Endothelial cell of umbilical vein (primary cell): ENCODE measurements at regions not wholly inside any gene's neighbourhood (a gene's known extent, or its start where the extent isn't known, plus 50 kb on each side); places are given as distances from the start of the nearest gene placed in this dataset.

Experiments
- BruUV-seq: library from RNA; stranded (reverse); fragments of 400-500 nt; replicated peaks from 2 replicates; lab custom pipeline; 2021; lab: Mats Ljungman, UMichigan
- CTCF ChIA-PET: fragments of 300-600, 350-600 bp; sonication (Branson Sonifier 250); formaldehyde crosslinking; loops from one replicate; lab custom pipeline; 2021; ENCODE audit warnings: antibody characterized with exemption, inconsistent platforms; lab: Charles Lee
- POLR2A ChIA-PET: fragments of 300-600, 350-600 bp; sonication (Branson Sonifier 250); formaldehyde crosslinking; loops from one replicate; lab custom pipeline; 2021; ENCODE audit warnings: antibody characterized with exemption, inconsistent platforms; lab: Charles Lee
- DNase-seq: peaks from one replicate; pipeline ENCODE4 v3.0.0-alpha.2; 2011; ENCODE audit warnings: low read depth, low spot score
- FAIRE-seq: peaks from 2 replicates; lab custom pipeline; 2011; peaks lifted over from hg19 to GRCh38; lab: Jason Lieb, UNC
- H2AFZ ChIP-seq: 2 replicates; pipeline ENCODE4 v1.6.0; 2012; ENCODE audit warnings: low read depth, low read length, control low read depth, inconsistent platforms
- H3K27ac ChIP-seq: 2 replicates; pipeline ENCODE4 v1.5.1; 2011; ENCODE audit warnings: low read depth, mild to moderate bottlenecking, control low read depth, low read length, moderate library complexity; ENCODE audit not compliant: insufficient read depth
- H3K27me3 ChIP-seq, 2 experiments: 2 replicates each; pipeline versions ENCODE4 v1.6.0 to v1.6.1; 2011; ENCODE audit warnings: low read length in 2 of 2, mixed read lengths in 1 of 2; ENCODE audit not compliant: control insufficient read depth in 2 of 2, insufficient read depth in 2 of 2
- H3K36me3 ChIP-seq, 2 experiments: 2 replicates in 1 of 2; 3 replicates in 1 of 2; pipeline ENCODE4 v1.5.1; 2011; ENCODE audit warnings: low read length in 2 of 2, mild to moderate bottlenecking in 1 of 2, moderate library complexity in 1 of 2; ENCODE audit not compliant: control insufficient read depth in 2 of 2, insufficient read depth in 2 of 2; ENCODE audit errors: extremely low read depth in 1 of 2
- H3K4me1 ChIP-seq: 3 replicates; pipeline ENCODE4 v1.5.1; 2011; ENCODE audit warnings: mild to moderate bottlenecking, low read length; ENCODE audit not compliant: control insufficient read depth, insufficient read depth; ENCODE audit errors: extremely low read depth
- H3K4me2 ChIP-seq: 2 replicates; pipeline ENCODE4 v1.6.1; 2011; ENCODE audit warnings: low read length, control low read depth, mixed read lengths; ENCODE audit not compliant: insufficient read depth
- H3K4me3 ChIP-seq, 3 experiments: fragments of 200-600 bp in 1 of 3; sonication (generic), shearing (Covaris generic) in 1 of 3; replicated peaks in 1 of 3; 2 replicates each; pipeline ENCODE4 v1.5.1; 2011 to 2016; ENCODE audit warnings: control low read depth in 3 of 3, low read length in 3 of 3, mild to moderate bottlenecking in 2 of 3, inconsistent platforms in 1 of 3, low read depth in 1 of 3, moderate library complexity in 1 of 3; ENCODE audit not compliant: insufficient read depth in 1 of 3
- H3K79me2 ChIP-seq: 2 replicates; pipeline ENCODE4 v1.6.0; 2012; ENCODE audit warnings: low read length, inconsistent platforms; ENCODE audit not compliant: control insufficient read depth, insufficient read depth
- H3K9ac ChIP-seq: replicated peaks from 2 replicates; pipeline ENCODE3; 2011; ENCODE audit warnings: low read length, control low read depth; ENCODE audit not compliant: insufficient read depth; ENCODE audit errors: extremely low read depth
- H3K9me1 ChIP-seq: replicated peaks from 3 replicates; pipeline ENCODE4 v1.6.0; 2011; ENCODE audit warnings: mild to moderate bottlenecking, low read length; ENCODE audit not compliant: control insufficient read depth, insufficient read depth; ENCODE audit errors: extremely low read depth
- H3K9me3 ChIP-seq: replicated peaks from 2 replicates; pipeline ENCODE4 v1.5.1; 2012; ENCODE audit warnings: low read length, inconsistent platforms; ENCODE audit not compliant: control insufficient read depth, insufficient read depth
- H4K20me1 ChIP-seq: replicated peaks from 2 replicates; pipeline ENCODE3; 2011; ENCODE audit warnings: mild to moderate bottlenecking, low read length; ENCODE audit not compliant: control insufficient read depth, insufficient read depth; ENCODE audit errors: extremely low read depth
- CTCF ChIP-seq, 2 donors: IDR thresholded peaks; 1 replicate in 1 of 2; 2 replicates in 1 of 2; pipeline ENCODE4 v1.5.1; 2011; ENCODE audit warnings: low read length in 2 of 2, mild to moderate bottlenecking in 2 of 2, moderate library complexity in 2 of 2, control low read depth in 1 of 2, inconsistent platforms in 1 of 2, low read depth in 1 of 2; ENCODE audit not compliant: insufficient read depth in 1 of 2; ENCODE audit errors: extremely low read depth in 1 of 2
- EZH2 ChIP-seq: IDR thresholded peaks from 2 replicates; pipeline ENCODE4 v1.6.1; 2012; ENCODE audit warnings: borderline replicate concordance, low read depth, mild to moderate bottlenecking, moderate library complexity, low read length, inconsistent platforms; ENCODE audit not compliant: severe bottlenecking
- FOS ChIP-seq: IDR thresholded peaks from 2 replicates; pipeline ENCODE4 v1.6.1; 2011; ENCODE audit warnings: mild to moderate bottlenecking, low read length, moderate library complexity, borderline replicate concordance; ENCODE audit not compliant: insufficient read depth
- GATA2 ChIP-seq: IDR thresholded peaks from 2 replicates; pipeline ENCODE4 v1.7.0; 2011; ENCODE audit warnings: low read depth, mild to moderate bottlenecking, moderate library complexity, mixed read lengths, low read length; ENCODE audit not compliant: insufficient read length, insufficient read depth
- JUN ChIP-seq: IDR thresholded peaks from 2 replicates; pipeline ENCODE4 v1.6.1; 2011; ENCODE audit warnings: borderline replicate concordance, low read depth; ENCODE audit not compliant: insufficient read length, insufficient read depth
- MAX ChIP-seq: IDR thresholded peaks from 2 replicates; pipeline ENCODE4 v1.6.1; 2011; ENCODE audit not compliant: insufficient read depth, insufficient read length
- MYC ChIP-seq: IDR thresholded peaks from one replicate; pipeline ENCODE4 v1.6.1; 2011; ENCODE audit warnings: mild to moderate bottlenecking, low read depth, low read length
- POLR2A ChIP-seq: IDR thresholded peaks from 2 replicates; pipeline ENCODE4 v1.6.1; 2012; ENCODE audit warnings: low read depth, mild to moderate bottlenecking, control low read depth, low read length
- POLR2AphosphoS5 ChIP-seq: IDR thresholded peaks from 2 replicates; pipeline ENCODE4 v1.6.1; 2012; ENCODE audit warnings: low read depth, mild to moderate bottlenecking, control low read depth, low read length, moderate library complexity; ENCODE audit not compliant: insufficient read depth
- dilution Hi-C: fragments of 300-500 bp; cut with MboI; formaldehyde crosslinking; loops from one replicate; pipeline ENCODE4 v1.15.0; 2019; ENCODE audit warnings: low sequenced_read_pairs; ENCODE audit not compliant: extremely low pct_ligation_motif_present
- intact Hi-C: fragments of 100-400 bp; cut with micrococcal nuclease; formaldehyde crosslinking; loops from one replicate; pipeline ENCODE4 v1.10.0; 2022

- H3K9me1 ChIP-seq: no peaks in the 10 kb centered on the region
- no peak overlapping the region for H2AFZ ChIP-seq
- no TSS peak for BruUV-seq
- H3K36me3 ChIP-seq: no peaks in the 10 kb centered on the region
- H3K9ac ChIP-seq: no peak overlapping the region
- peaks cover 19% of the 10 kb centered on the region for H3K4me1 ChIP-seq
- no peaks in the 10 kb centered on the region for H3K79me2 ChIP-seq
- no peaks in the 10 kb centered on the region for H4K20me1 ChIP-seq
- H3K4me2 ChIP-seq: no peak overlapping the region
- H3K9me3 ChIP-seq: no peaks in the 10 kb centered on the region
- dilution Hi-C loops: no loop called here
- H3K4me3 ChIP-seq: no peak overlapping the region
- intact Hi-C loops: no loop called here
- FAIRE-seq (no peak), DNase-seq (no peak)
- POLR2A ChIA-PET: no interaction called here
- CTCF ChIA-PET: interaction anchor here (1.2 to 1.4 kb wide), 2 partner anchors 22 to 191 kb away, joined by 3 to 5 read pairs; no protein-coding TSS in a partner anchor
- no peak overlapping the region for H3K27ac ChIP-seq
- no peaks in the 10 kb centered on the region for H3K27me3 ChIP-seq
- no peak for TF ChIP-seq GATA2
- TF ChIP-seq MAX: no peak
- TF ChIP-seq POLR2AphosphoS5: no peak
- no peak for TF ChIP-seq CTCF (IDR thresholded peaks at IDR 0.05; ENCODE audit: extremely low read depth in 1 of 2, insufficient read depth in 1 of 2, low read depth in 1 of 2, low read length in 2 of 2)
- TF ChIP-seq JUN: no peak
- TF ChIP-seq FOS: no peak
- no peak for TF ChIP-seq EZH2
- TF ChIP-seq MYC: no peak
- TF ChIP-seq POLR2A: no peak
Observed at GRCh38 chr12:58252914-58253313, 311.5 kb downstream of the ATP23 start.
